Lower leg skin (tissue), 4 donors: ENCODE measurements at regions not wholly inside any gene's neighbourhood (a gene's known extent, or its start where the extent isn't known, plus 50 kb on each side); places are given as distances from the start of the nearest gene placed in this dataset.
"Not testable (repeated sequence)": the region's sequence is repeated elsewhere in the genome, so short reads cannot be mapped to it uniquely, and the experiment has no call there.

ENCODE experiments used
- DNase-seq, 2 donors: peaks; one replicate each; pipeline ENCODE4 v3.0.0-alpha.2; 2019; ENCODE audit warnings: low spot score in 2 of 2
- H3K4me3 ChIP-seq: fragments of 200-600 bp; sonication (generic); 2 replicates; pipeline ENCODE4 v1.5.1; 2017; ENCODE audit warnings: mild to moderate bottlenecking, low read depth; ENCODE audit not compliant: poor library complexity, severe bottlenecking
- CTCF ChIP-seq, 3 donors: fragments of 450-650 bp; IDR thresholded peaks; one replicate each; pipeline ENCODE4 v1.5.1; 2016; ENCODE audit warnings: antibody characterized with exemption in 3 of 3, mild to moderate bottlenecking in 3 of 3, moderate library complexity in 2 of 3
- POLR2A ChIP-seq, 2 donors: fragments of 450-650 bp; IDR thresholded peaks; one replicate each; pipeline ENCODE4 v1.6.1; 2016 to 2017; ENCODE audit warnings: antibody characterized with exemption in 2 of 2, mild to moderate bottlenecking in 1 of 2, moderate library complexity in 1 of 2
- WGBS, 2 donors: methylation state at CpG; one replicate each; pipeline ENCODE4 v1.1.5; 2018; 5-methylcytosine and 5-hydroxymethylcytosine counted together
- intact Hi-C: fragments of 100-400 bp; cut with DNase I; formaldehyde crosslinking; loops from one replicate; pipeline ENCODE4 v1.15.0; 2023; ENCODE audit warnings: low total_unique reads

DNA sequence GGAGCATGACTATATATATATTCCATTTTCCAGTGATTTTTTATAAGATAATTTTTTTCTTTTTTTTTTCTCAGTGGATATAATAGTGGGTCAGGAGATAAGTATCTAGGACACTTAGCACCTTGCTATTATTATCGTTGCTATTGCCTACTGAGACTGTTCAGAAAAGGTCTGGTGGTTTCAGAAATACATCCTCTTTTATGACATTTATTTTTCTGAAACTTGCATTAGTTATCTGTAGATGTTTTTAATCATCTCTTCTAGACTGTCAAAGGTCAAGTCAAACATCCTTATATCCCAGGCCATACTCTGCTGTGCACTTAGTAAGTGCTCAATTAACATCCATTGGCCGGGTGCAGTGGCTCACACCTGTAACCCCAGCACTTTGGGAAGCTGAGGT is 72.9 kb upstream of the MED14 start:
- intact Hi-C loops: no loop called here
- WGBS, 2 donors: 80 to 91% methylated on average over 2 of the region's 2 CpGs
- no peak for DNase-seq

DNA sequence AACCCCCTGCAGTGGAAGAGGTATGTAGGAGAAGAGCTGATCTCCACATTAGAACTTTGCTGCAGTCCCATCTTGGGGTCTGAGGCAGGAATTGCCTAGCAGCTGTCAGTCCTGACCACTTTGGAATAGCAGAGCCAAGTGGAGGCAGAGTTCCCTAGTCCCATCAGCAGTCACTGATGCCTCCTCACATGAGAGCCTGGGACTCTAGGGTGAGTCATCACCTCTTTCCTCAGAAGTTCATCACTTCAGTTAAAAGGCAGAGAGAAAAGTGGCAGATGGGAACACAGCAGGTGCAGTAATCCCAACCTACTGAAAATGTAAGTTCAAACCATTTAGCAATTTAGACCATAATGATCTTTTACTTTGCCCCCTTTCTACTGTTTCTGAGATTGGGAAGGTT is 73.9 kb upstream of the MED14 start:
- H3K4me3 ChIP-seq: no peak overlapping the region
- intact Hi-C loops: no loop called here
- TF ChIP-seq CTCF (IDR thresholded peaks at IDR 0.05): no peak
- TF ChIP-seq POLR2A (IDR thresholded peaks at IDR 0.05): no peak
- no peak for DNase-seq

More for the DNA sequence above, 72.9 kb upstream of the MED14 start:
- H3K4me3 ChIP-seq: no peak overlapping the region
- no peak for TF ChIP-seq POLR2A (IDR thresholded peaks at IDR 0.05)
- no peak for TF ChIP-seq CTCF (IDR thresholded peaks at IDR 0.05)

DNA sequence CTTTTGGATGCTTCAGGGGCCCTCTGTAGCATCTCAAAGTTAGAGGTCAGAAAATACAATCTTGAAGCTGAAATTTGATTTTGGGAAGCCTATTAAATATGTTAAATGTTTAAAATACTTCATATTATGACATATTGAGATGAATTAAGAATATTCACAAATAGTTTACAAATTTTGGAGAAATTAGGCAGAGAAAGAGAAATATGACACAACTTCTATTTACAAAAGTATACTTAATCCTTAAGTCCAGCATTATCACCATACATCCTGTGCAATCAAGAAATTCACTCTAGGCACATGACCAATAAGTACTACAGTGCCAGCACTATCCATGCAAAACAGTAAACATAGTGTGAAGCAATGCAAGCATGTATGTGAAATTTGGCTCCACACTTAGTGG is 79.7 kb upstream of the MED14 start:
- H3K4me3 ChIP-seq, DNase-seq, intact Hi-C loops: not testable (repeated sequence)

- intact Hi-C loops: no loop called here
- H3K4me3 ChIP-seq: no peak overlapping the region
- no peak for DNase-seq
- no peak for TF ChIP-seq CTCF (IDR thresholded peaks at IDR 0.05)
- TF ChIP-seq POLR2A (IDR thresholded peaks at IDR 0.05): no peak
- WGBS, 2 donors: 68 to 90% methylated on average over 6 of the region's 6 CpGs
These were observed 81.6 kb upstream of the MED14 start for GRCh38 chrX:40816906-40817305.

- 83 to 88% methylated on average over 1 of the region's 1 CpG for WGBS, 2 donors
- intact Hi-C loops: no loop called here
- DNase-seq: no peak
These were observed 82.9 kb upstream of the MED14 start for GRCh38 chrX:40818236-40818635.

DNA sequence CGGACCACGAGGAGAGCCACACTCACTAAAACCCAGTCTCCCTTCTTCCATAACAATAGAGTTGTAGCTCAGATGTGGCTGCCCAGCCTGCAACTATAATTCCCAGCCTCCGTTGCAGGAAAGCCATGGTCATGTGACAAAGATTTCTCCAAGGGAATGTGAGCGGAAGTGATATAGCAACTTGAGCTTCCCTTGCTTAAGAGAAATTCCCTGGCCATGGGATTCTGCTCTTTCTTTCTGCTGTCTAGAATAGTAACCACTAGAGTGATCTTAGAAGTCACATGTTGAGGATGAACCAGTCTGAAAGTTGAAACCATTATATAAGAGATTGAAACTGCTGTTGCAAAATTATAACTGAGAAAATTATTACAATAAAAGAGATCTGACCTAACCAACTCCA is 86.4 kb upstream of the MED14 start:
- no peak for TF ChIP-seq POLR2A (IDR thresholded peaks at IDR 0.05)
- TF ChIP-seq CTCF (IDR thresholded peaks at IDR 0.05): no peak

More at GRCh38 chrX:40818236-40818635, 82.9 kb upstream of the MED14 start:
- H3K4me3 ChIP-seq: no peak overlapping the region
- no peak for TF ChIP-seq POLR2A (IDR thresholded peaks at IDR 0.05)
- TF ChIP-seq CTCF (IDR thresholded peaks at IDR 0.05): no peak

More for the DNA sequence above, 86.4 kb upstream of the MED14 start:
- intact Hi-C loops: no loop called here
- WGBS, 2 donors: 88 to 93% methylated on average over 4 of the region's 4 CpGs
- no peak for DNase-seq
- H3K4me3 ChIP-seq: no peak overlapping the region
